ENCODE measurements at regions not wholly inside any gene's neighbourhood (a gene's known extent, or its start where the extent isn't known, plus 50 kb on each side); places are given as distances from the start of the nearest gene placed in this dataset.

DNA sequence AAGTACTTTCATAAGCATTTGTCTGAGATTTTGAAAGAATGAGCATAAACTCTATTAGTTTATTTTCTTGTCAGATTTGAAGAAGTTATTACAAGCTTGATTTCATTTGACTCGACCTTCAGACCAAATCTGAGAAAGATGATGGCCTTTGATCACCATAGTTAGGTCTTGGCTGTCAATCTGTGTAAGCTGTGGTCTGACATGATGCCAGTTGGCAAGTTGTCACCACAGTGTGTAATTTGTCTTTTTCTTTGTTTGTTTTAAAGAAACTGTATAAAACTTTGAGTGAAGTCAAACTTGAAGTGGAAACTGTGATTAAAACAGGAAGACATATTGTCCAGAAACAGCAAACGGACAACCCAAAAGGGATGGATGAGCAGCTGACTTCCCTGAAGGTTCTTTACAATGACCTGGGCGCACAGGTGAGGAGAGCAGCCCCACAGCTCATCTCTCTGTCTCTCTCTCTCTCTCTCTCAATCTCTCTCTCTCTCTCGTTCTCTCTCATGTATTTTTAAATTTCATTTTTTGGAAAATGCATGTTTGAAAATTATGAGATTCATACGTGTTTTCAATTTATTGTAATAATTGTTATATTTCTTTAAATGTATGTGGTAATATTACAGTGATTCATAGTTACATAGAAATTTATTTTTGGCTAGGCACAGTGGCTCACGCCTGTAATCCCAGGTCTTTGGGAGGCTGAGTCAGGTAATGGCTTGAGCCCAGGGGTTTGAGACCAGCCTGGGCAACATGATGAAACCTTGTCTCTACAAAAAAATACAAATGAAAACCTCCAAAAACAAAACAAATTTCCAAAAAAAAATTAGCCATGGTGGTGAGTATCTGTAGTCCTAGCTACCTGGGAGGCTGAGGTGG is 208.1 kb downstream of the UTRN start:
- TF ChIP-seq, protein P1, sequence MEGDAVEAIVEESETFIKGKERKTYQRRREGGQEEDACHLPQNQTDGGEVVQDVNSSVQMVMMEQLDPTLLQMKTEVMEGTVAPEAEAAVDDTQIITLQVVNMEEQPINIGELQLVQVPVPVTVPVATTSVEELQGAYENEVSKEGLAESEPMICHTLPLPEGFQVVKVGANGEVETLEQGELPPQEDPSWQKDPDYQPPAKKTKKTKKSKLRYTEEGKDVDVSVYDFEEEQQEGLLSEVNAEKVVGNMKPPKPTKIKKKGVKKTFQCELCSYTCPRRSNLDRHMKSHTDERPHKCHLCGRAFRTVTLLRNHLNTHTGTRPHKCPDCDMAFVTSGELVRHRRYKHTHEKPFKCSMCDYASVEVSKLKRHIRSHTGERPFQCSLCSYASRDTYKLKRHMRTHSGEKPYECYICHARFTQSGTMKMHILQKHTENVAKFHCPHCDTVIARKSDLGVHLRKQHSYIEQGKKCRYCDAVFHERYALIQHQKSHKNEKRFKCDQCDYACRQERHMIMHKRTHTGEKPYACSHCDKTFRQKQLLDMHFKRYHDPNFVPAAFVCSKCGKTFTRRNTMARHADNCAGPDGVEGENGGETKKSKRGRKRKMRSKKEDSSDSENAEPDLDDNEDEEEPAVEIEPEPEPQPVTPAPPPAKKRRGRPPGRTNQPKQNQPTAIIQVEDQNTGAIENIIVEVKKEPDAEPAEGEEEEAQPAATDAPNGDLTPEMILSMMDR (conservative IDR thresholded peaks at IDR 0.05; ENCODE audit: low read depth, low read length) = no peak
- no peak for TF ChIP-seq EZH2 (IDR thresholded peaks at IDR 0.05; ENCODE audit: borderline replicate concordance, low read depth, low read length, poor library complexity, severe bottlenecking)
